CD4-positive, alpha-beta T cell treated with Interferon gamma for 1 hour (primary cell): ENCODE measurements at regions not wholly inside any gene's neighbourhood (a gene's known extent, or its start where the extent isn't known, plus 50 kb on each side); places are given as distances from the start of the nearest gene placed in this dataset.

Experiments used
- DNase-seq: peaks from one replicate; pipeline ENCODE4 v3.0.0-alpha.2; 2020

DNA sequence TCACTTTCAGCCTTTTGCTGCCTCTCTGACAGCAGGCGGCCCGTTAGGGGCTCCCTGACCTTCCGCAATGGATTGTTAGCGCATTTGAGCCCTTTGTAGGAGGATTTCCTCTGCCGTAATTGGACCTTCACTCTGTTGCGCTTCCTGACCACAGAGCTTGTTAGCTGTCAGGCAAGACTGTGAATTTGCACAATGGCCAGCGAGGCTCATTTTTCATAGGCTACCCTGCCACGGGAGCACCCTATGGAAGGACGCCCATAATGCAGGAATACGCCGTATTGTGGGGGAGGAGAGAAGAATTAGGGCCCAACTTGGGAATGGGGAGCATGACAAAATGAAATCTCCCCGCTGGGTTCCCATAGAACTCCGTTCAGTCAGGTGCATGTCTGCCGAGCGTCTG lies 205.2 kb upstream of the NLRP1 start:
- no peak for DNase-seq

DNA sequence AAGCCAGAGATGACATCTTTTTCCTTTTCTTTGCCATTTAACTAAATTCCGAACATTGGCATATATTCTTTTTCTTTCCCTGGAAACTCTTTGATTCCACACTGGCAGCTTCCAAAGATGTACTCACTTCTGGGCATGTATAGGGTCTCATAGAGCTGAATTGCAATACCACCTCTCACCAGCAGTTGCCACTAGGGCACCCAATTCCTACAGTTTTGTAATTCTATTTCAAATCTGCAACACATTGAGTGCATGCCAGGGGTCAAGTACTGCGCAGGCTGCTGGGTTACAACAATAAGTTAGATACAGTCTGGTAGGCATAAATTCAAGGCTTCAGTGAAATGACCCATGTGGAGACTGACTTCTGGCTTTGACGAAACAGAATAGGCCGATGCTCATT lies 208.8 kb upstream of the NLRP1 start:
- no peak for DNase-seq

DNA sequence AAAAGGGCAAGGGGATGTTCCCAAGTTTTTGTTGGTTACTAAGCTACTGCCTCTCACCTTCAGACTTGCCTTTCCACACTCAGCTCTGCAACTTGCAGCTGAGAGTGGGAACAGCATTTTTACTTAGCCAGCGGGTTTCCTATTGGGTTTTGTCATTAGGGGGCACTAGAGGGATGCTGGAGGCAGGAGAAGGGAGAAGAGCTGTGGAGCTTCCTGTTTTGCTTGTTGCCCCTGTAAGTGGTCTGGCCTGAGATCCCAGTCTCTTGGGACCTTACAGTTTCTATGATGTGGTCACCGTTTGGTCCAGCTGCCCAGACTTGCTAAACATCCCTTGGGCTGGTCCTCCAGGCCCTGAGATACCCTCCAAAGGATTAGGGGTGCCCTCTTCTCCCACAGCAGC lies 209.6 kb upstream of the NLRP1 start:
- DNase-seq = no peak

DNA sequence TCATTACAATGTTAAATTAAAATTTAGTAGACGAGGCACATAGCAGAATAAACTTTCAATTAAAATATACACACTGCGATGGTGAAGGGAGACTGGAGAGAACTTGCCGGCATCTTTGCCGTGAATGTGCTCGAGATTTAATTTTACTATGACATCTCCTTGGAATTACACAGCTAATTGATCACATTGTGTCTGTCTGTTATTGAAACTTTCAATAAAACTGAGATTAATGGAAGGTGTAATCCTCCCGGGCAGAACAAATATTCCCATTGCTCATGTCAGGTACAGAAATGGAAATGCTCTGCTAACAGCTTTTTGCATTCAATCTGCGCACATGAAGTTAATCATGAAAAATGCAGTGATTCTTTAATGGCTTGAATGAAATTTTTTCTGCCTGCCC lies 210.1 kb upstream of the NLRP1 start:
- DNase-seq = no peak

DNA sequence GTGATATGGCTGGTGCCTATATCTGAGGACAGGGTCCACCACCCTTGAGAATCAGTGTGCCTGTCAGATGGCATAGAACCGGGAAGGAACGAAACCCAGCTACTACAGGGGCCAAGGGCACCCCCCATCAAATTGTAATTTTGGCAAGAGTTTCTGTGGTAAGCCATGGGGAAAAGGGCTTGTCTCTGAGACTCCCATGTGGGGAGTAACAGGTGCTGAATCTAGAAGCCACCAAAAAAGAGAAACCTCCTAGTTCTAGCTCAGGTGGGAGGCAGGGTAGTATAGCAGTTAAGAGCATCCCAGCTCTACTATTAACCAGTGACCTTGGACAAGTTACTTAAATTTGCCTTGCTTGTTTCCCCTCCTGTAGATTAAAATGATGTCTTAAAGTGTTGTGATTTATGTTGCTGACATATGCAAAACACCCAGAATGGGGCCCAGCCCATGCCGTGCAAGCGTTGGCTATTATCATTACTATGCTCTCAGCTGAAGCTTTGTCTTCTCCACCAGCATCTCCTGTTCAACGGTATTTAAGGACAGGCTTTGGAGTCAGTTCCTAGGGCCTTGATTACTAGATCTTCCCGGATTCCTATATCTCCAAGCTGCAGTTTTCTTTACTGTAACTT lies 210.7 kb upstream of the NLRP1 start:
- DNase-seq = no peak

DNA sequence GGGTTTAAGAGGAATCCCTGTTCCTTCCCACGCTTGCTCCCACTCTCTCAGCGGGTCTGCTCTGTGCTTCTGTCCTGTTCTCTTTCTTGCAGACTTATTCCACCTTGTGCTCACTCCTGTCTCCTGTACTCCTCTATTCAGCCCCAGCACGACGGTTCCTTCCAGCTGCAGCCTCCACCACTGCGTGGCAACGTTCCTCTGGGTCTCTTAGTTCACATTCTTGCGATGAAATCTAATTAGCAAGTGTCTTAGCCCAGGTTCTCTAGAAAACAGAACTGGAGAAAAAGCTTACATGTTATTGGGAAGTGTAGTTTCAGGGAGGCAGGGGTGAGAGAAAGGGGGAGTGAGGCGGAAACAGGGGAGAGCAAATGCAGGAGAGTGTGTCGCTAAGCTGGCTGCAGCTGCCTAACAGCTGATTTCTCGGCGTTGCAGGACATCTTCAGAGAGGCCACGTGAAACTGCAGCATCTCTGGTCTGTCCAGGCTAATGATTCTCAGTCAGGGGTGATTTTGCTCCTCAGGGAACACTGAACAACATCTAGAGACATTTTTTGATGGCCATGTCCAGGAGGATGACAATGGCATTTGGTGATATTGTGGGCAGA lies 213.2 kb upstream of the NLRP1 start:
- no peak for DNase-seq

DNA sequence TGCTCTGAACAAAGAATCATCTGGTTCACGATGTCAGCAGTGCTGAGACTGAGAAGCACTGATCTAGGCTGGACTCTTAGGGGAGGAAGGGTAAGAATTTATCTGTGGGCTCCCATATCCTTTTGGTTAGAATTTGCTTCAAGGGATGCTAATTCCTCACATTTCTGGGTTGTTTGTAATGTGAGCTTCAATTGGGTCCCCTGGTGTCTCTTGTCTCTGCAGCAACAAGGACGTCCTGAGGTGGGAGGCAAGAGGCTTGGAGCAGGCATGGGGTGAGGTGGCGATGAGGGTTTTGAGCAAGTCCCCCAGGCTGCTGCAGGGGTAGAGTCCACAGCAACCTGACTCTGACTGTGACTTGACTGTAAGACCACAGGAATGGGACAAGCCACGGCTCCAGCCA lies 213.8 kb upstream of the NLRP1 start:
- DNase-seq = no peak

DNA sequence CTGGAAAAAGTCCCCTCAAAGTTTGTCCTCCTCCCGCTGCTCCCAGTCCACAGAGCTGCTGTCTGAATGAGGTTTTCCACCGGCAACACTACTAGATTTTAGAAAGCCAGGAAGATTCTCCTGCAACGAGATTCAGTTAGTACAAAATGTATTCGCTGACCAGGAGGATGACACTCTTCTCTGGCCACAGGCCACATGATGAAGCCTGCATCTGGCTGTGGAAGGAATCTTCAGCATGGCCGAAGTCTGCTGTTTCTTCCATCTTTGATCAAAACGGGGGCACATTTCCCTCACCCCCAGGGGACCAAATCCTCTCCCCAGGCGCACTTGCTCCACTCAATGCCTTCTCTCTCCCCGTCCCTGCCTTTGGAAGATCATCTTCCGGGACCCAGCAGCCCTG lies 215.8 kb upstream of the NLRP1 start:
- DNase-seq = no peak

DNA sequence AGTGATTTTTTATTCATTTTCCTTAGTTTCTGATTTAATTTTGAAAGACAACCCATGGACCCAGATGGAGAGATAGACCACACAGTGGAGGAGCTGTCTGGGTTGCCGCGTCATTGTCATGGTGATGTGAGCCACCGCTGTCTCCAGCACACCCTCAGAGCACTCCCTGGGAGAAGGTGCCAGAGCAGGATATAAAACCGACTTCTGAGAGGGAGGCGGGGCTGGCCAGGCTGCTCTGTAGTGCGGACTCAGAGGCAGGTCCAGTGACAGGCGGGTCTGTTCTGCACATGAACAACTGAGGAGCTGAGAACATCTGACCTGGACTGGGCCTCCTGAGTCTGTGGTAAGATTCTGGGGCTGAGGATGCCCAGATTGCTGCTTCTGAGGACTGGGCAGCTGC lies 216.3 kb upstream of the NLRP1 start:
- no peak for DNase-seq

DNA sequence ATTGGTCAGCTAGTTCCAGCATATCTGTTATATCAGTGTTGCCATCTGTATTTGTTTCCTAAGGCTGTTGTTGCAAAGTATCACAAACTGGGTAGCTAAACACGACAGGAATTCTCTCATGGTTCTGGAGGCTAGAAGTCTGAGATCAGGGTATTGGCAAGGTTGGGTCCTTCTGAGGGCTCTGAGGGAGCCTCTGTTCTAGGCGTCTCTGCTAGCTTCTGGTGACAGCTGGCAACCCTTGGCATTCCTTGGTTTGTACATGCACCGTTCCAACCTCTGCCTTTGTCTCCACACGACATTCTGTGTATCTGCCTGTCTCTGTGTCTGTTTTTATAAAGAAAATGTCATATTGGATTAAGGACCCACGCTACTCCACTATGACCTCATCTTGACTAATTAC lies 219.9 kb upstream of the NLRP1 start:
- DNase-seq = no peak

DNA sequence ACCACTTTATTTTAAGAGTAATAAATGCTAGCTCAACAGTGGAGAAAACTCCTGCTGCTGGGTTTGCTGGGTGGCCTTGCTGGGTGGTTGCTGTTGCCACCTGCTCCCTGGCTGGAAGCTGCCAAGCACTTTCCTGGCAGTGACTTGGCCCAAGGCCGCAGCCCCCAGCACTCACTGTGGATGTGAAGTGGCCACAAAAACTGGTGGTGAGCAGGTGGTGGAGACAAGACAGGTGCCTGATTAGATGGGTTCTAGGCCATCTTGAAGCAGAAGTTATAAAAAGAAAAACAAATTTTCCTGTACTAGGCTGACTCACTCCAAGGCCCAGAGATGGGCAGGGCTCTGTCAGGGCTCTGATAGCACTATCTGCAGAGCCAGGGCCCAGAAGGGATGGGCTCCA lies 224.7 kb upstream of the NLRP1 start:
- DNase-seq = no peak

DNA sequence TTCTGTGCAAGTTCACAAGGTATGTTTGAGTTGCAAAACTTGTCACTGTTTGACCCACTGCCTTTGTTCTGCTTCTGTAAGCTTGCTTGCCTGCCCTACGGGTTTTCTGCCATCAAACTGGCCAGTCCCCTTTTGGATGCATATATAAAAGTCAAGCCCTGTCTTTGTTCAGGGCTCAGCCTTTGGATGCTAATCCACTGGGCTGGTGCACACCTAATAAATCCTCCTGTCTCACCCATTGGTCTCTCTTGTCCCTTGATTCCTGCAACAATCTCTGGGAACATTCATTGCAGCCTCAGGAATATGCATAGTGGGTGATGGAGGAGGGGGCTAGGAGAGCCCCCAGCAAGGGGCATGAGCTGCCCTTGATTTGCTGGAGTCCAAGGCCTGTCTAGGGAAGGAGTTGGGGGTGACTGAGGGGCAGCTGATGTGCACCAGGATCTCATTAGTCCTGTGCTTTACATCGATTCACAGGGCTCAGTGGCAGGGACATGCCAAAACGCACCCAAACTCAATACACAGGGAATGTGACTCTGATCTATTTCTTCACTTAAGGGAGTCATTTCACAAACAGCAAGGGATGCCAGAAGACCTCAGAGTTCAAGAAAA lies 225.4 kb upstream of the NLRP1 start:
- no peak for DNase-seq

DNA sequence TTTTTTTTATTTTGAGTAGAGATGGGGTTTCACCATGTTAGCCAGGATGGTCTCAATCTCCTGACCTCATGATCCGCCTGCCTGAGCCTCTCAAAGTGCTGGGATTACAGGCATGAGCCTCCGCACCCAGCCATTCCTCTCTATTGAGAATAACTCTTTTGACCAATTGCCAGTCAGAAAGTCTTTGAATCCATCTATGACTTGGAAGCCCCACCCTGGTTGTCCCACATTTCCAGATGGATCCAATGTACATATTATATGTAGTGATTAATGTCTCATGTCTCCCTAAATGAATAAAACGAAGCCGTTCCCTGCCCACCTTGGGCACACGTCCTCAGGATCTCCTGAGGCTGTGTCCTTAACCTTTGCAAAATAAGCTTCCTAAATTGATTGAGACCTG lies 228.3 kb upstream of the NLRP1 start:
- DNase-seq = no peak

DNA sequence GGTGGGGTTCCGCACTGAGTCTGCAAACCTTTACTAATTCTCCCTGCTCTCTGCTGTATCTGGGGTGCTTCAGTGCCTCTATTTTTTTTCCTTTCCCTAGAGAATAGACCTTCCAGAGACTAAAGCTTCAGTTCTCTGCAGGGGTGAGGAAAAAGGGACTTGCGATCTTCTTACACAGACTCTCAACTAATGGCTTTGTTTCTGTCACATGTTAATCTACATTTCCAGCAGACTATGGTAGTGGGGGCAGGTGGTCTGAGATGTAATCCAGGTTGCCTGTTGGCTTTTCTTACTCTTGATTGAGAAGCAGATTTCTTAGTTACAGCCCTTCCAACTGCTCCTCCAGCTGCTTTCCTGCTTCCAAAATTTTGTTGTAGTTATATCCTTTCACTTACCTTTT lies 229.0 kb upstream of the NLRP1 start:
- DNase-seq = no peak

DNA sequence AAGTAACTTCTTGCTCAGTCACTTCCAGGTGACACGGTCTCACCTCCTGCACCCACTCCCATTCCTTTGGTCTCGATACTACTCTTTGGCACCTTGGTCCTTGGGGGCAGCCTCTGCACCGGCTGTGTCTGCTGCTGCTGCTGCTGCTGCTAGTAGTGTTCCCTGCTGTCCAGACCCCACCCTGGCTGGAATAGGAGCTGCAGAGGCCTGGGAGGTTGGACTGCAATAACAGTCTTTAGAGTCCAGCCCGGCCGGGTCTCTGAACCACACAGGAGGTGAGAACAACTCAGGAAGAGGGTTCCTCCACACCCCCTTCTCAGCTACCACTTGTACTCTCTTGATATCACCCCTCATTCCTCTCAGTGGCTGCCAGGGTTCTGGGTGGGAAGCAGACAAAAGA lies 231.1 kb upstream of the NLRP1 start:
- no peak for DNase-seq

DNA sequence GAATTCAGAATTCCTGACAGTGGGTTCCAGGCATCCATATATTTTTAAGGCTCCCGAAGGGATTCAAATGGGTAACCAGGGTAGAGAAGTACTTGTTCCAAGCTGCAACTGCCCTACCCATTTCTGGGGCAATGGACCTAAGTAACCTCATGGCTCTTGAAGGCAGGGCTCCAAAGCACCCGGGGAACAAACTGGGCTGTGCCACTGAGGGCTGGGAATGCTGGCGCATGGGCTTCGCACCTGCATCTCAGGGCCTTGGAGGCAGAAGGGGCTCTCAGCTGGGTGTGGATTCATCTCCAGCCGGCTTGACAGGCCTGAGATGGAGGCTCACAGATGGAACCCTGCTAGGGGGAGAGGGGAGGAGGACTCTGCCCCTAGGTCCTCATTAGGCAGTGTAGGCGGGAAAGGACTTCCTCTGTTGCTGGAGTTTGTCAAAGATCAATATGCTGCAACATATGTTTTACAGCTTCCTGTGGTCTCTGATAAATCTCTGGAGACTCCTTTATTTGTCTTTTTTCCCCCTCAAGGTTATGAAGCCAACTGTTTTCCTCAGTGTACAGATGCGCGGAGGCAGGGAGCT lies 232.3 kb upstream of the NLRP1 start:
- DNase-seq = no peak

DNA sequence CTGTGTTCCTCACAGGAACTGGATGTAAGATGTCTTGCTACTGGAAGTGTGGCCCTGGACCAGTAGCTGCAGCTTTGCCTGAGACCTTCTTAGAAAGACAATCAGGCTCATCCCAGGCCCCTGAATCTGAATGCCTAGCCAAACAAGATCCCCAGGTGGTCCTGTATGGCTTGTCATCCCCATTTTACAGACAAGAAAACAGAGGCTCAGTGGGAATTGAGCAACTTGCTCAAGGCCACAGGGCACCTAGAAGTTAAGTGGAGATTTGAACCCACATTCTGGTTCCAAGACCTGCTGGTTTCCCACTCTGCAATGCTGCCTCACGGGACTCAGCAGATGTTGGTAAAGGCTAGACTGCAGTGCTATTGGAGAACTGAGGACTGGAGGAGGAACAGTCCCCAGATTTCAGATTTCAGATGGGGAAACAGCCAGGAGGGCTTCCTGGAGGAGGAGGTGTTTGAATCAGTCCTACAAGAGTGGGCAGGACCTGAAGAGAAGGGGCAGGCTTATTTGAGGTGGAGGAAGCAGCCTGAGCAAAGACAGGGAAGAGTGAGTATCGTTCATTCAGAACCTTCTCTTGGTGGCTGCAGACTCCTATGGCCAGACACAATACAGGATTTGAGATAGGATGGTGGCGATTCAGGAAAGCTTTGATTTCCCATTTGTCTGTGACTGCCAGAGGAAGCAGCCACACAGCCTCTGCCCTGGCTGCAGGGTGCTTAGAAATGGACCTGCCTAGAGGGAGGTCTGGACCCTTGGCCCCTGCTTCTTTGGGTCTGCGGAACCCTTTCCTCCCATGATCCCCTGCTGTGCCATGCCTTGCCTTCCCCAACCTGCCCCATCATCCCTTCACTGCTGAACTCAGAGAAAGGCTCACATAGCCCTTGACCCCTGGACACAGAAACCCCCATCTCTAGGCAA lies 233.4 kb upstream of the NLRP1 start:
- no peak for DNase-seq

DNA sequence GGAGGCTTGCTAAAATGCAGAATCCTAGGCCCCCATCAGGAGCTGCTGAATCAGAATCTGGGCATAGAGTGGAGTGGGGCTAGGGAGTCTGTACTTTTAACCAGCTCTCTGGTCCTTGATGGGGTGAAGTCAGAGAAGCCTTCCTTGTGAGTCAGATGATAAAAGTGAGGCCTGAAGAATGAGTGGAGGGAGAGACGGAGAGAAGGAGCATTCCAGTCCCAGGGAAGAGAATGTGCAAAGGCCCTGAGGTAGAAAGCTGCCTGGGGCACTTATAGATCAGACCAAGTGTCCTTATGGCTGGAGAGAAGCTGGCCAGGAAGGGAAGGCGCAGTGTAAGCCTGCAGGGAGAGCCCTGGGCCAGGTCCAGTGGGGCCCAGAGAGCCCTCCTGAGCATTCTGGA lies 235.1 kb upstream of the NLRP1 start:
- DNase-seq = no peak

DNA sequence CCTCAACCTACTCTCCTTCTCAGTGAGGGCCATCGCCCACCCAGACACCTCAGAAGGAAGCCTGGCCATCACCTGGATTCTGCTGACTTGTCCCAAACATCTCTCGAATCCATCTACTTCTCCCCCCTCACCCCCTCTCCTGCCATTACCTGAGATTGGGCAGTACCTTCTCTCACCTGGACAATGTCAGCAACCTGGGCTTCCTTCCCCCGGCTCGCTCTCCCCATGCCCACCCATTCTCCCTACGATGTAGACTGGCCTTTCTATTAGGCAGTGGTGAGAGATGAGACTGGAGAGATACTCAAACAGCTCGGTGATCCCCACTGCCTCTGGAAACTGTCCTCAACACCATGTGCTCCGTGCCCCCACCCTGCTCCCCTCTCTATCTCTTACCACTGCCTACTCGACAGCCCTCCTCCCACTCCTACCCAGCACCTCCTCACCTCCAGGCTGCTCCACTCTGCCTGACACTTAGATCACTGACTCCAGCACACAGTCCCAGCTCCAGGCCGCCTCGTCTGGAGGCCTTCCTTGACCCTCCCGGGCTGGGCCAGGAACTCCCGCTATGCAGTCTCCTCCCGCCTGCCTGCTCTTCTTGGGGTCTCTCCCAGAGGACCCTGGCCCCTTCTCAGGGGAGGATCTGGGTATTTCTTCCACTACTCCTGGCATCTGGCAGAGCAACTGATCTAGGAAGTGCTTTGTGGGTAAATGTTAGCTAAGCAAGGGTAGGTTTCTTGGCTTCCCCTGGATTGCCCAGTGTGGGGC lies 235.8 kb upstream of the NLRP1 start:
- DNase-seq = no peak

DNA sequence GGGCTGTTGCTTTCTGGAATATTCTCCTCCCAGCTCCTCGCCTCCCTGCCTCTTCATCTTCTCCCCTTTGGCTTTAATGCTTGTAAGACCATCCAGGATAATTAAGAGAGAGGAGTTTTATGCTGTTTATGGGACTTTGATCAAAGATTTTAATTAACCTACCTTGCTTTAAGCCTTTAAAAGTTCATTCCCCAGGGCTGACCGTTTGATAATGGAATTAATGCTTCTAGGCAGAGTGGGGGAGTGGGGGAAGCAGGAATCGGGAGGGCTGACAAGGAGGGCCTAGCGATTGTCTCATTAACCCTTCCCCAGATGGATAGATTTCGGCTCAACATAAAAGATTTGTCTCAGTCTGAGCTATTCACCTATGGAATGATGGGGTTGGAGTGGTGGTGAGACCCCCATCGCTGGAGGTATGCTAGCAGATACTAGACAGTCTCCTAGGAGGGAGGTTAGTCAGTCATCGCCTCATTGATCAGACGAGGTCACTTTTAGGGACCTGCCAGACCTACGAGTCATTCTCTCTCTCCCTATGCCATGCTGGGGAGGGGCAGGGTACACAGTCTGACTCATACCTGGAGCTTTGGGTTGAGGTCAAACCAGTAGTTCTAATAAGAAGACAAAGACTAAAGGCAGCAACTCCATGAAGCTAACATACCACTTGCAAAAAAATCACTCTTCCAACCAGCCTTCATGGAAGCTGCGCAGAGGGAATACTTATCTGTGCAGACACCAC lies 236.6 kb upstream of the NLRP1 start:
- DNase-seq = no peak

DNA sequence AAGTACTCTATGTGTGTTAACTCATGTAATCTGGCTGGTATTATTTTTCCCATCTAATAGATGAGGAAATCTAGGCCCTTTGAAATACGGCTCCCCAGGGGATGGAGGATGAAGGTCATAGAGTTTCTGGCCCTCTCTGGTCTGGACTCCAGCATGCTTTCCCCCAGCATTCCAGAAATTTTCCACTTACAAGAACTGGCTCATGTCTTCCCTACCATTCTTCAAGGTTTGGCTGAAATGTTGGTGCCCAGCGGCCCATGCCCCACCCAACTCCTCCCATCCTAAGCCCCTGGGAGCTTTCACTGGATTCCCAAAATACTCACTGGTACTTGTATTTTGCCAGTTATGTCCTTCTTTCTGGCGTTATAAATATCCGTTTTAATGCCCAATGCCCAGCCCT lies 237.5 kb upstream of the NLRP1 start:
- DNase-seq = no peak
